MM.1S (cell line): ENCODE measurements at regions not wholly inside any gene's neighbourhood (a gene's known extent, or its start where the extent isn't known, plus 50 kb on each side); places are given as distances from the start of the nearest gene placed in this dataset.

ENCODE experiments used
- EZH2 ChIP-seq: fragments of 300-600 bp; sonication (generic); optimal IDR thresholded peaks from 2 replicates; pipeline ENCODE3; 2017; ENCODE audit warnings: low read depth, mild to moderate bottlenecking, antibody characterized with exemption, low read length, mixed read lengths
- EZH2phosphoT487 ChIP-seq: fragments of 300-600 bp; sonication (generic); IDR thresholded peaks from 2 replicates; pipeline ENCODE4 v1.6.1; 2018; ENCODE audit warnings: antibody characterized with exemption, low read length
- TF ChIP-seq, protein P1 (sequence below): fragments of 300-600 bp; sonication (generic); IDR thresholded peaks from 2 replicates; pipeline ENCODE4 v1.5.1; 2016; ENCODE audit warnings: antibody characterized with exemption, low read length, mixed read lengths

DNA sequence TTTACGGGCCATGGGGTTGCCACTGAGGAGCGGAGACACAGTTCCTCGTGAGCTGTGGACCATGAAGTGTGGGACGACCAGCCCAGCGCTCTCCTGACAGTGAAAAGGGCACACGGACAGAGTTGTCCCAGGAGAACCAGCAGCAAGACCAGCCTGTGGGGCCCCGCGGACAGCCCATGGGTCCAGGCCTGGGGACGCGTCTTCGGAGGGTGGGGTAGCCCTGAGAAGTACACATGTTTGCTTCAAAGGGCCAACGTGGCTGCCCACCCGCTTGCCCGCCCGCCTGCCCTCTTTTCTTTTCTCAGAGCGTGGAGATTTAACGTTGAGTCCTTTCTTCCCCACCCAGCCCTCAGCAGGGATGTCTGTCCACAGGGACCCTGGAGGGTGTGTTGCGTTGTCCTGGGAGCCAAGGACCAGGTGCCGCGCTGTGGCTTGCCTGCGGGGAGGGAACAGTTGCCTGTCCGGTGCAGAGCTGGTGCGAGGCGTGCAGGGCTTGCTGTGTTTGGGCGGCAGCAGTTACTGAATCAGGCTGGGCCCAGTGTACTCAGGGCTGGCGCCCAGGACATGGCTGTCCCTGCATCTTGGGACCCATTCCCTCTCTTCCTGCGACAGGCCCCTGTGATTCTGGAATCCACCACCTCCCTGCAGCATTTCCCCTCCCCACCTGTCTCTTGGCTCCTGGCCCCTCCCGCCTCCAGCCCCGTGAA, 120.1 kb upstream of the HDAC4 start:
- TF ChIP-seq, protein P1, sequence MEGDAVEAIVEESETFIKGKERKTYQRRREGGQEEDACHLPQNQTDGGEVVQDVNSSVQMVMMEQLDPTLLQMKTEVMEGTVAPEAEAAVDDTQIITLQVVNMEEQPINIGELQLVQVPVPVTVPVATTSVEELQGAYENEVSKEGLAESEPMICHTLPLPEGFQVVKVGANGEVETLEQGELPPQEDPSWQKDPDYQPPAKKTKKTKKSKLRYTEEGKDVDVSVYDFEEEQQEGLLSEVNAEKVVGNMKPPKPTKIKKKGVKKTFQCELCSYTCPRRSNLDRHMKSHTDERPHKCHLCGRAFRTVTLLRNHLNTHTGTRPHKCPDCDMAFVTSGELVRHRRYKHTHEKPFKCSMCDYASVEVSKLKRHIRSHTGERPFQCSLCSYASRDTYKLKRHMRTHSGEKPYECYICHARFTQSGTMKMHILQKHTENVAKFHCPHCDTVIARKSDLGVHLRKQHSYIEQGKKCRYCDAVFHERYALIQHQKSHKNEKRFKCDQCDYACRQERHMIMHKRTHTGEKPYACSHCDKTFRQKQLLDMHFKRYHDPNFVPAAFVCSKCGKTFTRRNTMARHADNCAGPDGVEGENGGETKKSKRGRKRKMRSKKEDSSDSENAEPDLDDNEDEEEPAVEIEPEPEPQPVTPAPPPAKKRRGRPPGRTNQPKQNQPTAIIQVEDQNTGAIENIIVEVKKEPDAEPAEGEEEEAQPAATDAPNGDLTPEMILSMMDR: no peak
- no peak for TF ChIP-seq EZH2phosphoT487
- TF ChIP-seq EZH2: no peak
